HG03066 (cell line): ENCODE measurements at regions not wholly inside any gene's neighbourhood (a gene's known extent, or its start where the extent isn't known, plus 50 kb on each side); places are given as distances from the start of the nearest gene placed in this dataset.
"Not testable (repeated sequence)": the region's sequence is repeated elsewhere in the genome, so short reads cannot be mapped to it uniquely, and the experiment has no call there.

Source experiments
- ATAC-seq: cut with Tn5 transposase; IDR thresholded peaks from one replicate; pipeline ENCODE4 v1.9.1; 2021; ENCODE audit warnings: low read depth; ENCODE audit not compliant: unreplicated experiment

- ATAC-seq = no peak
Observed at GRCh38 chr4:33954759-33955158, 2289.6 kb downstream of the ARAP2 start.

DNA sequence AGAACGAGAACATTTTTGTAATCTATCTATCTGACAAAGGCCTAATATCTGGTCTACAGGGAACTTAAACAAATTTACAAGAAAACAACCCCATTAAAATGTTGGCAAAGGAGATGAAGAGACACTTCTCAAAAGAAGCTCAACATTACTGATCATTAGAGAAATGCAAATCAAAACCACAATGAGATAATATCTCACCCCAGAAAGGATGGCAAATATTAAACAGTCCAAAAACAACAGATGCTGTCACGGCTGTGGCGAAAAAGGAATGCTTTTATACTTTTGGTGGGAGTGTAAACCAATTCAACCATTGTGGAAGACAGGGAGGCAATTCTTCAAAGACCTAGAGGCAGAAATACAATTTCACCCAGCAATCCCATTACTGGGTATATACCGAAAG is 2284.8 kb downstream of the ARAP2 start:
- ATAC-seq = no peak

GRCh38 chr4:33961761-33962160 is 2282.6 kb downstream of the ARAP2 start:
- no peak for ATAC-seq

DNA sequence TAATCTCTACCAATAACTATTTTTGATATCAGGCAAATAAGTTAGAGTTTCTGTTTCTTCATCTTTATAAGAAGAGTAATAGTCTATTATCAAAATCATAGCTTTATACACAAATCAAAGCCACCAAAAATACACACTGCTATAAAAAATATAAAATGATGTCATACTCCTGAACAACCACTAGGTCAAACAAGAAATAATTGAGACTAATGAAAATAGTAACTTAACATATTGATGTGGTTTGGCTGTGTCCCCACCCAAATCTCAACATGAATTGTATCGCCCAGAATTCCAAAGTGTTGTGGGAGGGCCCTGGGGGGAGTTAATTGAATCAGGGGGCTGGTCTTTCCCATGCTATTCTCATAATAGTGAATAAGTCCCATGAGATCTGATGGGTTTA is 2277.5 kb downstream of the ARAP2 start:
- ATAC-seq = no peak

GRCh38 chr4:33974270-33974669 is 2270.0 kb downstream of the ARAP2 start:
- ATAC-seq = no peak

GRCh38 chr4:33975995-33976394 is 2268.3 kb downstream of the ARAP2 start:
- ATAC-seq = no peak

- not testable (repeated sequence) for ATAC-seq
Observed at GRCh38 chr4:33979781-33980180, 2264.5 kb downstream of the ARAP2 start.

GRCh38 chr4:33980361-33980760 is 2264.0 kb downstream of the ARAP2 start:
- no peak for ATAC-seq

GRCh38 chr4:33989820-33990443 is 2254.4 kb downstream of the ARAP2 start:
- no peak for ATAC-seq

DNA sequence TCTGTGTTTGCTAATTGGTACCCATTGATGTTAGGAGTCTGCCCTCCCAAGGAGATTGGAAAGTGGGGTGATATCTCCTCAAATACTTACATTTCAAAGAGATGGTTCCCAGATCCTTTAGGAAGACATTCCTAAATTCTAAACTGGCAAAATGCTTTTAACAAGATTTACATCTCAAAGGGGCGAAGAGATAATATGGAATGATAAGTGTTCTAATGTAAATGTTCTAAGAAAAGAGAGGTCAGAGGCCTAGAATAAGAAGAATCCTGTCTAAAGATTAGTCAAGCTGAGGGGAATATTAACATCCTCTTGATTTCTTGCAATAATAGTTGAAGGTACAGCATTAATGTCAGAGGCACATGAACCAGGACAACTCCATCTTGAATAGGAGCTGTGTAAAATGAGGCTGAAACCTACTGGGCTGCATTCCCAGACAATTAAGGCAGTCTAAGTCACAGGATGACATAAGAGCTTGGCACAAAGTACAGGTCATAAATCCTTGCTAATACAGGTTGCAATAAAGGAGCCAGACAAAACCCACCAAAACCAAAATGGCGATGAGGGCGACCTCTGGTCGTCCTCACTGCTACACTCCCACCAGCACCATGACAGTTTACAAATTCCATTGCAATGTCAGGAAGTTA is 2248.1 kb downstream of the ARAP2 start:
- ATAC-seq = no peak

- ATAC-seq = no peak
Observed at GRCh38 chr4:33998291-33998690, 2246.0 kb downstream of the ARAP2 start.

- ATAC-seq = no peak
Observed at GRCh38 chr4:34000356-34000755, 2244.0 kb downstream of the ARAP2 start.

- not testable (repeated sequence) for ATAC-seq
Observed at GRCh38 chr4:34006540-34006939, 2237.8 kb downstream of the ARAP2 start.

DNA sequence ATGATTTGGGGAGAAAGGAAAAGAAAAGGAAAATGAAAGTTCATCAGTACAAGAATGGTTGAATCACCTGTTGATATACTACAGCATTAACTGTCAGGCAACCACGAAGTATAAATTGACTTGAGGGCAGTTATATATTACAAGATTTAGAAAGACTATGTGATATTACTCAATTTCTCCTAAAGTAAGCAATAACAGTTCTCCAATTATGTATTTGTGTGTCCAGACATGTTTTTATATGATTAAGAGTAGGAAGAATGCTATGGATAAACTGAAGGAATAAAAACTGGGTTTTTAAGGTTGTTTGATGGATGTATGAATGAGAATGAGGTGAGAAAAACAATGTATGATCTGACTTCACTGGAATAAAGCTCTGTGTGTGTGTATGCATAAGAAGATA is 2234.4 kb downstream of the ARAP2 start:
- no peak for ATAC-seq

GRCh38 chr4:34010751-34011519 is 2233.4 kb downstream of the ARAP2 start:
- ATAC-seq = no peak

DNA sequence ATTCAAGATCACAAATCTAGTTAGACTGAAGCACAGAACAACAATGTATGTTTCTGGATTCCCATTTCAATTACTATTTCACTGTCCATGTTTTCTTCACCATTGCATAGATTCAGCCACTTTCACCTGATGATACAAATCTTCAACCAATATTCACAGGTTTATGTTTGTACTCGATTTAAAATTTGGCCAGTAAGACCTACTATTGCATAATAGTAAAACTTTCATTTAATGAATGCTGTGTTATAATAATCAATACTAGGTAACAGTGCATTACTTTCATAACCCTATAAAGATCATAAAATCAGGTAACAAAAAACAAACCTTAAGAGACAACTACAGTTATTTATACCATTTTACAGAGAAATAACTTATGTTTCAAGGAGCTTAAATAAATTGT is 2209.1 kb downstream of the ARAP2 start:
- ATAC-seq = no peak

DNA sequence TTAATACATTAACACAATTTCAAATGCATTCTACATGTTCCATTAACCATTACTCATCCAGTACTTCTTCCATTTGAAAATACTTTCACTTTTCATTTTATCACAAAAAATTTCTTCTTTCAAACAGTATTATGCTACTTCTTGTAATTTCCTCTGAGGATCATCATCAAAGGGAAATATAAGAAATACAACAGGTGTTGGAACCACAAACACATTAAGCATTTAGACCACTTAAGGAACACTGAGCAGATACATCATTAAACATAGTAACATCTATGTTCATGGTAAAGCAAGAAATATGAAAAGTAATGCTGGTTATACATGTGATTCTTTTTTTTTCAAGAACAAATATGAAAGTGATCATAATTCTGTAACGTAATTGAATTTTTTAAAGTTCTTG is 2207.0 kb downstream of the ARAP2 start:
- no peak for ATAC-seq

DNA sequence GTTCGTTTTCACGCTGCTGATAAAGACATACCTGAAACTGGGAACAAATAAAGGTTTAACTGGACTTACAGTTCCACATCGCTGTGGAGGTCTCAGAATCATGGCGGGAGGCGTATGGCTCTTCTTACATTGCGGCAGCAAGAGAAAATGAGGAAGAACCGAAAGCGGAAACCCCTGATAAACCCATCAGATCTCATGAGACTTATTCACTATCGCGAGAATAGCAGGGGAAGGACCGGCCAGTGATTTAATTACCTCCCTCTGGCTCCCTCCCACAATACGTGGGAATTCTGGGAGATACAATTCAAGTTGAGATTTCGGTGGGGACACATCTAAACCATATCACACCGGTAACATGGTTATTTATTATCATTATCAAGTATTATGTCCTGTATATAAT is 2204.5 kb downstream of the ARAP2 start:
- ATAC-seq = no peak

- ATAC-seq = no peak
Observed at GRCh38 chr4:34043131-34043530, 2201.2 kb downstream of the ARAP2 start.

DNA sequence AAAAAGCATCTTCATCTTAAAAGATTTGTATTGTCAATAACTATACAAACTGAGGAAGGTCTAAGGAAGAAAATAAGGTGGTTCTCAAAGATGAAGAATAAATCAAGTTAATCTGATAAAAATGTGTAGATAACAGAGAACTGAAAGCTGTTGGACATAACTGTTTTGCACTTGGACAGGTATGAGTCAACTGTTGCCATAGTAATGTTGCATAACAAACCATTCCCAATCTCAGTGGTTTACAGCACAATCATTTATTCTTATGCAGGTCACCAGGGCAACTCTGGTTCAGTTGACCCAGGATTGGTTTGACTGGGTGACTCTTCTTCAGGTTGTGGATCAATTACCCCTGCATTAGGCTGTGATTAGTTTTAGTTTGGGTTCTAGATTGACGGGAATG is 2197.7 kb downstream of the ARAP2 start:
- no peak for ATAC-seq

DNA sequence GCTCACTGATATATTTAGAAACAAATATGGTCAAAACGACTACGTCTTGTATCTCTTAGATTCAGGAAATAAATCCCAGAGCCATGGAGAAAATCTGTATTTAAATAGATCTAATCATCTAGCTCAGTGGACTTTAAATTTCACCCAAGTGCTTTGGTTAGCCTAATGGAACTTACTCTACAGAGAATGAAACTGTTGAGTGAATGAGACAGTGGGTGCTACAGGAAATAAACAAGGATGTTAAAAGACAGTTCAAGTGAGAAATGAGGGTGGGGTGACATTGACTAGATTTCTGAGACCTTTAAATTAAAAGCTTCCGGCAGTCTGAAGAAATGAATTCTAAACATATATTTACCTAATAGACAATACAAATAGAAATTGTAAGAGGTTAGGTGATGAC is 2197.0 kb downstream of the ARAP2 start:
- ATAC-seq = no peak

DNA sequence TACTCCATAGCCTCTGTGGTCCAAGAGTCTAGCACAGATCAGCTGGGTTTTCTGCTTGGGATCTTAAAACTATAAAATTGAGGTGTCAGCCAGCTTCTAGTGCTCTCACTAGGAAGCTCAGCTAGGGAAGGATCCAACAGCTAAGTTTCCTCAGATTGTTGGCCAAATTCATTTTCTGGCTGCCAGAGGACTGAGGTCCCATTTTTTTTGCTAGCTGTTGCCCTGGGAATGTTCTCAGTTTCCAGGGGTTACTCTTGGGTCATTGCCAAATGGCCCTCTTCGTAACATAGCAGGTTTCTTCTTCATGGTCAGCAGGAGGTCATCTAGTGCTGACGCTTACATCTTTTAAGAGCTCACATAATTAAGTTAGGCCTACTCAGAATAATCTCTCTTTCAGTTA is 2178.2 kb downstream of the ARAP2 start:
- no peak for ATAC-seq
